Urothelium cell line (cell line): ENCODE measurements at regions not wholly inside any gene's neighbourhood (a gene's known extent, or its start where the extent isn't known, plus 50 kb on each side); places are given as distances from the start of the nearest gene placed in this dataset.
"Not testable (repeated sequence)": the region's sequence is repeated elsewhere in the genome, so short reads cannot be mapped to it uniquely, and the experiment has no call there.

Experiments used
- DNase-seq: peaks from one replicate; pipeline ENCODE4 v3.0.0; 2011; ENCODE audit warnings: low spot score, mixed read lengths
- FAIRE-seq: peaks from 2 replicates; lab custom pipeline; 2011; peaks lifted over from hg19 to GRCh38; lab: Jason Lieb, UNC

- no peak for DNase-seq
- FAIRE-seq = no peak
Observed at GRCh38 chr6:119445666-119446065, 96.1 kb upstream of the MAN1A1 start.

- no peak for DNase-seq
- FAIRE-seq = no peak
Observed at GRCh38 chr6:119444642-119445557, 95.3 kb upstream of the MAN1A1 start.

GRCh38 chr6:119443993-119444641 lies 94.6 kb upstream of the MAN1A1 start:
- FAIRE-seq = no peak

GRCh38 chr6:119442776-119443184 lies 93.2 kb upstream of the MAN1A1 start:
- no peak for FAIRE-seq
- no peak for DNase-seq

More at GRCh38 chr6:119443993-119444641, 94.6 kb upstream of the MAN1A1 start:
- no peak for DNase-seq

GRCh38 chr6:119440953-119441352 lies 91.4 kb upstream of the MAN1A1 start:
- DNase-seq (no peak), FAIRE-seq (no peak)

- FAIRE-seq (no peak), DNase-seq (no peak)
Observed at GRCh38 chr6:119436583-119436982, 87.0 kb upstream of the MAN1A1 start.

- DNase-seq (no peak), FAIRE-seq (no peak)
Observed at GRCh38 chr6:119431799-119432198, 82.2 kb upstream of the MAN1A1 start.

- DNase-seq (no peak), FAIRE-seq (no peak)
Observed at GRCh38 chr6:119430805-119431204, 81.2 kb upstream of the MAN1A1 start.

GRCh38 chr6:119428633-119429032 lies 79.1 kb upstream of the MAN1A1 start:
- DNase-seq (no peak), FAIRE-seq (no peak)

- FAIRE-seq (no peak), DNase-seq (no peak)
Observed at GRCh38 chr6:119426619-119427018, 77.1 kb upstream of the MAN1A1 start.

GRCh38 chr6:119423996-119424395 lies 74.4 kb upstream of the MAN1A1 start:
- FAIRE-seq (no peak), DNase-seq (no peak)

- not testable (repeated sequence) for DNase-seq
Observed at GRCh38 chr6:119418084-119418483, 68.5 kb upstream of the MAN1A1 start.

GRCh38 chr6:119407156-119407555 lies 57.6 kb upstream of the MAN1A1 start:
- no peak for DNase-seq
- no peak for FAIRE-seq

More at GRCh38 chr6:119418084-119418483, 68.5 kb upstream of the MAN1A1 start:
- not testable (repeated sequence) for FAIRE-seq

- FAIRE-seq, DNase-seq: not testable (repeated sequence)
Observed at GRCh38 chr6:119405114-119405513, 55.6 kb upstream of the MAN1A1 start.
